PC-9 (cell line): ENCODE measurements at regions not wholly inside any gene's neighbourhood (a gene's known extent, or its start where the extent isn't known, plus 50 kb on each side); places are given as distances from the start of the nearest gene placed in this dataset.

Experiments used
- EZH2 ChIP-seq: fragments of 200-600 bp; sonication (generic); IDR thresholded peaks from 2 replicates; pipeline ENCODE4 v1.8.0; 2017; ENCODE audit warnings: antibody characterized with exemption, low read depth
- TF ChIP-seq, protein P1 (sequence below): fragments of 200-600 bp; sonication (generic); conservative IDR thresholded peaks from 2 replicates; pipeline ENCODE4 v1.6.1; 2017; ENCODE audit warnings: mixed run types, antibody characterized with exemption, mild to moderate bottlenecking, moderate library complexity

DNA sequence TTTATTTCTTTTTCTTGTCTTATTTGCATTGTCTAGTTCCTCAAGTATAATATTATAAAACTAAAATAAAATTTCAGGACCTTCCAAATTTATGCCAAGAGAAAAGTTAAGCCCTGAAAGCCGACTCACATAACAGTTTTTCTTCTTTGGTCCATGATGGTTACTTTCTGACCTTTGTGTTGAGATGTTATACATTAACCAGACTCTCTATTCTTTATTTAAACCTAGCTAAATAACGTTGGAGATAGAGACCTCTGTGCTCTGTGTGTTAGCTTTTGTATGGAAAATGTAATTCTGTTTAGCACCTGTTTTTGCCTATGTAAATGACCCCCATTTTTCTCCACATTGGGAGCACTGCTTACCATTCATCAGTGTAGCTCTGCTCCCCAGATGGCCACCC, 352.4 kb downstream of the CD109 start:
- no peak for TF ChIP-seq EZH2
- TF ChIP-seq, protein P1, sequence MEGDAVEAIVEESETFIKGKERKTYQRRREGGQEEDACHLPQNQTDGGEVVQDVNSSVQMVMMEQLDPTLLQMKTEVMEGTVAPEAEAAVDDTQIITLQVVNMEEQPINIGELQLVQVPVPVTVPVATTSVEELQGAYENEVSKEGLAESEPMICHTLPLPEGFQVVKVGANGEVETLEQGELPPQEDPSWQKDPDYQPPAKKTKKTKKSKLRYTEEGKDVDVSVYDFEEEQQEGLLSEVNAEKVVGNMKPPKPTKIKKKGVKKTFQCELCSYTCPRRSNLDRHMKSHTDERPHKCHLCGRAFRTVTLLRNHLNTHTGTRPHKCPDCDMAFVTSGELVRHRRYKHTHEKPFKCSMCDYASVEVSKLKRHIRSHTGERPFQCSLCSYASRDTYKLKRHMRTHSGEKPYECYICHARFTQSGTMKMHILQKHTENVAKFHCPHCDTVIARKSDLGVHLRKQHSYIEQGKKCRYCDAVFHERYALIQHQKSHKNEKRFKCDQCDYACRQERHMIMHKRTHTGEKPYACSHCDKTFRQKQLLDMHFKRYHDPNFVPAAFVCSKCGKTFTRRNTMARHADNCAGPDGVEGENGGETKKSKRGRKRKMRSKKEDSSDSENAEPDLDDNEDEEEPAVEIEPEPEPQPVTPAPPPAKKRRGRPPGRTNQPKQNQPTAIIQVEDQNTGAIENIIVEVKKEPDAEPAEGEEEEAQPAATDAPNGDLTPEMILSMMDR: no peak
